GM19043 (cell line): ENCODE measurements at regions not wholly inside any gene's neighbourhood (a gene's known extent, or its start where the extent isn't known, plus 50 kb on each side); places are given as distances from the start of the nearest gene placed in this dataset.
"Not testable (repeated sequence)": the region's sequence is repeated elsewhere in the genome, so short reads cannot be mapped to it uniquely, and the experiment has no call there.

Experiments
- ATAC-seq: cut with Tn5 transposase; IDR thresholded peaks from one replicate; pipeline ENCODE4 v1.9.1; 2021; ENCODE audit warnings: low read depth; ENCODE audit not compliant: unreplicated experiment

DNA sequence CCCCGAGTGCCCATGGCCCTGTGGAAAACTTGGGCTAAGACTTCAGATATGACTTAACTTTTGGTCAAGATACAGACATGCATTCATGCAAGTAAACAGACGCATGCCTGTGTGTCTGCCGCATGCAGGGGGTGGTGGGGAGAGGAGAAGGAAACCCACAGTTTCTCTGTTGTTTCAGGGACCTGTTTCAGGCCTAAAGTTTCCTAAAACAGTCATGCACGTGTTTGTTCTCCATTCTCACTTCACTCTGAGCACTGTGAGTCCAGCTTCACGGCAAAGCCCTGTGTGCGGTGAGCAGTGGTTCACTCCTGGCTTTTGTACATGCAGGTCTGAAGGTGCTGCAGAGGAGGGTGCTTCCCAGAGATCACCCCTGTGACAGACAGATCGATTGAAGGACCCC lies 158.7 kb downstream of the FOXL1 start:
- ATAC-seq, result no peak

DNA sequence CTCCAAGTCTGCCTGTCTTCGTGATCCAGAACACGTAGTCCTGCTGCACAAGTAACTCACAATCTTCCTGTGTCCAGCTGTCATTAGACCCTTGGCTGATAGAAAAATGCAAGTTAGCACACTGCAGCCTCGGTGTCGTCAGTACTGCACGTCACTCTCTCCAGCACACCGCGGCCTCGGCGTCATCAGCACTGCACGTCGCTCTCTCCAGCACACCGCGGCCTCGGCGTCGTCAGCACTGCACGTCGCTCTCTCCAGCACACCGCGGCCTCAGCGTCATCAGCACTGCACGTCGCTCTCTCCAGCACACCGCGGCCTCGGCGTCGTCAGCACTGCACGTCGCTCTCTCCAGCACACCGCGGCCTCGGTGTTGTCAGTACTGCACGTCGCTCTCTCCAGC lies 160.0 kb downstream of the FOXL1 start:
- ATAC-seq, result not testable (repeated sequence)

DNA sequence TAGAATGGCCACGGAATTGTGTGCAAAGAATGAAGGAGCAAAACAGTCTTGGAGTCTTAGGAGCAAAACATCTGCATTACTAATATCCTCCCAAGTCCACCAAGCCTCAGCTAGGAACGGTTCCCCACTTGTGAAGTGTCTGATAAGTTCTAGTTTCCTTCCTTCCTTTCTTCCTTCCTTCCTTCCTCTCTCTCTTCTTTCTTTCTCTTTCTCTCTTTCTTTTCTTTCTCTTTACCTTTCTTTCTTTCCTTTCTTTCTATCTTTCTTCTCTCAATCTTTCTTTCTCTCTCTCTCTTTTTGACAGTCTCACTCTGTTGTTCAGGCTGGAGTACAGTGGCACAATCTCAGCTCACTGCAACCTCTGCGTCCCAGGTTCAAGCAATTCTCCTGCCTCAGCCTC lies 160.8 kb downstream of the FOXL1 start:
- ATAC-seq, result no peak

DNA sequence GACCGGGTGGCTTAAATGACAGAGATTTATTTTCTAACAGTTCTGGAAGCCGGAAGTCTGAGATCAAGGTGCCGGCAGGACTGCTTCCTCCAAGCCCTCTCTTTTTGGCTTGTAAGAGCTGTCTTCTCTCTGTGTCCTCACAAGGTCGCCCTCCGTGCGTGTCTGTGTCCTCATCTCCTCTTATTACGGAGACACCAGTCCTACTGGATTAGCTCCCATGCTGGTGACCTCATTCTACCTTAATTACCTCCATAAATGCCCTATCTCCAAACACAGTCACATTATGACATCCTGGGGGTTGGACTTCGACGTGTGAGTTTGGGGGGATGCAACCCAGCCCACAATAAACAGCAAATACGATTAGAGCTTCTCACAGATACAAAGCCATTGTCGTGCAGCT lies 161.5 kb downstream of the FOXL1 start:
- no peak for ATAC-seq

DNA sequence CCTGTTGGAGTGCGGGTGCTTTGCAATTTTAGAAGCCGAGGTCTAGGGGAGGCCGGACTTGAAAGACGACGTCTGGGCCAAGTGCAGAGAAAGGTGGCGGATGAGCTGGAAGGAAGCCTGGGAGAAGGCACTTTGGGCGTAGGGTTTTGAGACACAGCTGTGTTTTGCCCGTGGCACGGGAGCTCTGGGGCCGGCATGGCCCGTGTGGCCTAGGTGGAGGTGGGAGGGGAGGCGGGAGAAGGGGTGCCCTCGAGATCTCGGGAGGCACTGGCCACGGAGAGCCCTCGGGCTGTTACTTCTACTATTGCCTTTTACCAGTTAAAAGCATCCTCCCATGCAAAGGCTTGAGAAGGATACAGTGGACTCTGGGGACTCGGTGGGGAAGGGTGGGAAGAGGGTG lies 161.9 kb downstream of the FOXL1 start:
- ATAC-seq, result no peak

DNA sequence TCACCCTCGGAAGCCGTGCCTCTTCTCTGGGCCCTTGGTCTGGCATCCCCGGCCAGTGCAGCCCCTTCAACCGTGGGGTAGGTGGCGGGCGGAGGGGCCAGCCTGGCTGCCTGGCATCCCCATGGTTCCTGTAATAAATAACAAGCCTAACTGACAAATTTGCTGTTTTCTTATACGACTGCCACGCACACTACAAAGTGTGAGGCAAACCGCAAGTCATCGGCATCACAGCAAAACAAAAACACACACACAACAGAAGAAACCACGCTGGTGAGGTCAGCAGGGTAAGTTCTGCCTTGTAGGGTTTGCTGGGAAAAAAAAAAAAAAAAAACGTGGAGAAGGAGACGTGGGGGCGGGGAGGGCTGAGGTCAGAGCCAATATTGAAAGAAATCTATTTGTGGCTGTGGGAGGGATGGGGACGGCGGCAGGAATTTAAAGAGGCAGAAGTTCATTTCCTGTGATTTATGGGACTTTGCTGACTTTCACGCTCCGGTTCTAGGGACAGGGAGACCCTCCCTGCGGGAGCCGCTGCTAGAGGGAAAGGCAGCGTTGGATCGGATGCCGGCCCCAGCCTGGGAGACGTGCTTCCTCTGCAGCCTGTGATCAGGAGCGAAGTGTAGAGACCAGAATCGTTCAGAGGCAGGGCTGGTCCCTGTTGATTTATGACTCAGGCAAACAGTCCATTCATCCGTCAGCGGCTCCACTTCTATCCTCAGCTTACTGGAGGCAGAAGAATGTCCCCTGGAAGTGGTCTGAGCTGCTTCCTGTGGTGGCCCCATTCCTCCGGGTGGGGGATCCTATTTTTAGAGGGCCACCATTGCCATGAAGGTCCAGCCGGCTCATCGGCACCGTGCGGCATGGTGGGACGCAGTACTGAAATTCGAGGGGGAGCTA lies 162.8 kb downstream of the FOXL1 start:
- no peak for ATAC-seq

DNA sequence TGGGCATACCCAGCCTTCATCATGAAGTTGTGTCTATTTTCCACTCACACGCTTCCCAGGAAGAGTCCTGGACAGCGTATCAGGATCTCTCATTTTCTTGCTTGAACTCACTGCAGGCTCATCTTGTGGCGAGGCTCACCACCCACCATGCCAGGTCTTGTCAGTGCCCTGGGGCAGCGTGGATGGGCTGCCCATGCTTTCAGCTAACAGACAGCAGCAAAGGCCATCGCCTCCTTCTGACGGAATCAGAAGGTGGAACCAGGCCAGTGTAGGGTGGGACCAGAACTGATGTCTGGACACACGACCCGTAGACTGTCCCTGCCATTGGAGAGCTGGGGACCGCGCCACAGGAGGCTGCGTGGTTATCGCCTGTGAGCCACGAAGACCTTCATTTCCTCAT lies 169.4 kb downstream of the FOXL1 start:
- no peak for ATAC-seq

DNA sequence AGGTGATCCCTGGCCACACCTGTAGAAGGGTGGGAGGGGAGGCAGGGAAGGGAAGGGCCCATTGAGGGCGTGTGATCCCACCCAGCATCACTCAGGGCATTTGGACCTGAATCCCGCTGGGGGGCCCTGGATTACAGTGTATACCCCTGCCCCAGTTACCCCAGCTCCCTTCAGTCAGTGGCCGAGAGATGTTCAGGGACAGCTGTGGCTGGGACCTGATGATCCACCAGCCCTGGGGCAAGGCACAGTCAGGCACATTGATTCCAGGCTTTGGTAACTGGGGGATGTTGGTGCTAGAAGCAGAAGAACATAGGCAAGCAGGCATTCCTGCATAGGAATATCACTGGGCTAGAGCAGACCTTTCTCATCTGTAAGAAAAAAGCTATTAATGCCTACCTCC lies 170.3 kb downstream of the FOXL1 start:
- ATAC-seq, result no peak

DNA sequence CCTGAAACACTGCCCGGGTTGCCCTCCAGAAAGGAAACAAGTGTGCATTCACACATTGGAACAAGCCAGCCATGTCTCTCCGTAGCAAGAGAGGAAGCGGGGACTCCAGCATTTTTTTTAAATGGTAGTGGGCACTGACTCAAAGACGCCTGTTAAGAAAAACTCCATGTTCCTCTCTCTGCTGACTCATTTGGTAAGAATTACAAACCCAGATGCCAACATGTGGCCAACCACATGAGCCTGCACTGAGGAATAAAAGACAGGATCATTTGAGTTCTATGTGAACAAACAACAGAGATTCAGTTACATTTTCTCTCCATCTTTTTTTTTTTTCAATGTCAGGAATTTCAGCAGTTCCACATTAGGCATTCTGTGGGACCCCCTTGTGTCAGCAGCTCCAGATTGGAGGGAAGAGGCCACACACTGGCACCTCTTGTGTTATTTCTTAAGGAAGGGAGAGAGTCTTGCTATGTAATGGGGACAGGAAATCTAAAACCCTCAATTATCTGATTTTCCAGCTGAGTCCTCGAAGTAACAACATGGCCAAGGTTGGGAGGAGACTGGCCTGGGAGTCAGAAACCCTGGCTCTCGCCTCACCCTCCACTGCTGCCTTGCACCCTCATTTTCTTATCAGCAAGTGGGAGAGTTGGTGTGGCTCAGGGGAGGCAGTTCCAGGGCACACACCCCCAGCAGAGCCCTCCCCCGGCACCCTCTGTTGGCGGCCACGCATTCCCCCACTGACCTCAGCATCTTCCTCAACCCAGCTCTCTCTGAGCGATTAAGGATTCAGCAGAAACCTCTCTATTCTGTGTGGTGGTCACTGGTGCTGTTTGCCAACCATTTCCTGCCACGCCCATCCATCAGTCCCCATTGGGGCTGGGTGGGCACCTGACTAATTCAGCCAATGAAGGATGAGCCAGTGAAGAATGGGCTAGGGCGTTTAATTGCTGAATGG lies 173.0 kb downstream of the FOXL1 start:
- ATAC-seq, result no peak

DNA sequence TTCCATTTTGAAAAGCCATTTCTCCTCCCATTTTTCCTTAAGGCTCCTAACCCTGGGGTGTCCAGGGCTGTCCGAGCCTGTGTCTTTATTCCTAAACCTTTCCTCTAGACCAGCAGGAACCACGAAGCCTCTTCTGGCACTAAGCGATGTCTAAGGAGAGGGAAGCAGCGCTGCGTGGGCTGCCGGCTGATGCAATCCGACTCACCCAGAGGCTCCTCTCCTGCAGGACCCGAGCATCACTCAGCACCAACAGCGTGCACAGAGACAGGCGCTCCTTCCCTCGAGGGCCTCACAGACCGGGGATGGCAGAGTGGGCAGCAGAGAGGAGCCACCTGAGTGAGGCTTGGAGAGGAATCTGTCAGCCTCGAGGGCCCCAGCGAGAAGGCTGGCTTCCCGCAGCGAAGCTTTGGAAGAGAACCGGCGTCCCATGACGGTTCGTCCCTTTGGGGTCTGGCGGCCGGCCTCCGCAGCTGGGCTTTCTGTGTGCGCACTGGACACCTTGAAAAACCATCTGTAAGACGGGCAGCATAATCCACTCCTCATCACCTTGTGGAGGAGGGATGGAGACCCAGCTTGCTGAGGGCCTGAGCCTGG lies 174.3 kb downstream of the FOXL1 start:
- no peak for ATAC-seq

DNA sequence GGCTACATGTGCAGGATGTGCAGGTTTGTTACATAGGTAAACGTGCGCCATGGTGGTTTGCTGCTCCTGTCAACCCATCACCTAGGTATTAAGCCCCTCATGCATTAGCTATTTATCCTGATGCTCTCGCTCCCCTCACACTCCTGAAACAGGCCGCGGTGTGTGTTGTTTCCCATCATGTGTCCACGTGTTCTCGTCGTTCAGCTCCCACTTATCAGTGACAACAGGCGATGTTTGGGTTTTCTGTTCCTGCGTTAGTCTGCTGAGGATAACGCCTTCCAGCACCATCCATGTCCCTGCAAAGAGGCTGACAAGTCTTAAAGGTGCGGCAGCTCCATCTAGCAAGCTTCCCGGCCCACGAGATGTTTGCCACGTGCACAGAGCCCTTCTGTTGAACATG lies 175.1 kb downstream of the FOXL1 start:
- ATAC-seq, result no peak

DNA sequence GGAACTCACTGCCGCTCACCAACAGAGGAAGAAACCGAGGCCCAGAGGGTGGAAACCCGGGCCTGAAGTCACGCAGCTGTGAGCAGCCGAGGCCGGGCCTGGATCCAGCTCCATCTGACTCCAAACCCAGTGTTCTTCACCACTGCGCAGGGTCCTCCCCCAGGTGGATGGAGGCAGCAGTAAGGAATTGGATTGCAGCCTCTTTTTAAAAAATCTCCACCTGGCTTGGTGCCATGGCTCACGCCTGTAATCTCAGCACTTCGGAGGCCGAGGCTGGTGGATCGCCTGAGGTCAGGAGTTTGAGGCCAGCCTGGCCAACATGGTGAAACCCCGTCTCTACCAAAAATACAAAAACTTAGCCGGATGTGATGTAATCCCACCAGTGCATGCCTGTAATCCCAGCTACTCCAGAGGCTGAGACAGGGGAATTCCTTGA lies 177.2 kb downstream of the FOXL1 start:
- ATAC-seq, result no peak

DNA sequence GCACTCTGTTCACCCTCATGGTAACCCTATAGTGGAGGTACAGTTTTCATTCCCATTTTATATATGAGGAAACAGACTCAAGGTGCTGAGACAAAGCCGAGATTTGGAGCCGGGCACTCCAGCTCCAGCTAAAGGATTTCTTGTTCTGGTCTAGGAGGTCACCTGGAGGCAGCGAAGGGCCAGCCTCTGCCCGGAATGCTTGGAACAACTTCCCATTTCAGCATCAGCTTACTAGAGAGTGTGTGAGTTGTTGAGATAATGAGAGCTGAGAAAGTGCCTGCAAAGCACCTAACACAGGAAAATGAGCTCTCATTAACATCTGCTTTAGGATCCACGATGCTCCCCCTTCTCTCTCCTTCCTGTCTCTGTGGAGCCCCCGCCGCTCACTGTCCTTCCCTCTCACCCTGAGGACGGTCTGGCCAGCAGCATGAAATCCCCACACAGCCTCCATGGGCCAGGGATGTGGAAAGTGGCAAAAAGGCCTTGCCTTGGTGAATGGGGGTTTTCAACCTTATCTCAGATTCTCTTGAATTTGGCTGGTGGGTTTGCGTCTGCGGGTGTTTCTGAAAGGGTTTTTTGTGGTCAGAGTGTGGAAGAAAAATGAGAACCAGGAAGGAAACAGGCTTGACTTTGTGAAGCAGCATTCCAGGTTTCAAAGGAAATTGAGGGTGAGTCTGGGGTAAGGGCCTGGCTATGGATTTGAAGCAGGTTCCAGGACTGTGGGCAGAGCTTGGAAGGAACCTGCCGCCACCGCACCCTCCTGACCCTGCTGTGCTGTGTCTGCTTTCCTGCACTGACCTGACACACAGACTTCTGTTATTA lies 178.7 kb downstream of the FOXL1 start:
- no peak for ATAC-seq

DNA sequence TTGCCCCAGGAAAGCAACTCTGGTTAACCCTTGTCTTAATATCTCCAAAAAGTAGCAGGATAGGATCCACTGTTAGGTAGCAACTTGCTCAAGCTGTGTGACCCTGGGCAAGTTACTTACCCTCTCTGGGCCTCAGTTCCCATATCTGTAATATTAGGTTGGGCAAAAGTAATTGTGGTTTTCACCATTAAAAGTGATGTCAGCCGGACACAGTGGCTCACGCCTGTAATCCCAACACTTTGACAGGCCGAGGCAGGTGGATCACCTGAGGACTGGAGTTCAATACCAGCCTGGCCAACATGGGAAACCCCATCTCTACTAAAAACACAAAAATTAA lies 179.3 kb downstream of the FOXL1 start:
- no peak for ATAC-seq

DNA sequence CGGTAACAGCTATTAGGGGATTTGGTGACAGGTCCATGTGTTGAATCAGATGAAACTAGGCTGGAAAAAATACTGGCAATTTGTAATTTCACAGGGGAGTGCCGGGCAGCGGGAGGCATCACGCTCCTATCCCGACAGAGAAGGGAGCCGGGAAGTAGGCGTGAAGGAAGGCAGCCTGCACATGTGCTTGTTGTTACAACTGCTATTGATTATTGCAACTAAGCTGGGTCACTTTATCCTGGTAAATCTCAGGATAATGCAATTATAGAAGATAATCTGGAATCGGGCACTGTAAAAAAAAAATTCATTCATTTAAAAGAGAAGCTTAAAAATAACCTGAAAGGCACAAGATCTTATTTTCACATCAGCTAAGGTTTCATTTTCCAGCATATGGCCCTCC lies 180.6 kb downstream of the FOXL1 start:
- ATAC-seq, result no peak

DNA sequence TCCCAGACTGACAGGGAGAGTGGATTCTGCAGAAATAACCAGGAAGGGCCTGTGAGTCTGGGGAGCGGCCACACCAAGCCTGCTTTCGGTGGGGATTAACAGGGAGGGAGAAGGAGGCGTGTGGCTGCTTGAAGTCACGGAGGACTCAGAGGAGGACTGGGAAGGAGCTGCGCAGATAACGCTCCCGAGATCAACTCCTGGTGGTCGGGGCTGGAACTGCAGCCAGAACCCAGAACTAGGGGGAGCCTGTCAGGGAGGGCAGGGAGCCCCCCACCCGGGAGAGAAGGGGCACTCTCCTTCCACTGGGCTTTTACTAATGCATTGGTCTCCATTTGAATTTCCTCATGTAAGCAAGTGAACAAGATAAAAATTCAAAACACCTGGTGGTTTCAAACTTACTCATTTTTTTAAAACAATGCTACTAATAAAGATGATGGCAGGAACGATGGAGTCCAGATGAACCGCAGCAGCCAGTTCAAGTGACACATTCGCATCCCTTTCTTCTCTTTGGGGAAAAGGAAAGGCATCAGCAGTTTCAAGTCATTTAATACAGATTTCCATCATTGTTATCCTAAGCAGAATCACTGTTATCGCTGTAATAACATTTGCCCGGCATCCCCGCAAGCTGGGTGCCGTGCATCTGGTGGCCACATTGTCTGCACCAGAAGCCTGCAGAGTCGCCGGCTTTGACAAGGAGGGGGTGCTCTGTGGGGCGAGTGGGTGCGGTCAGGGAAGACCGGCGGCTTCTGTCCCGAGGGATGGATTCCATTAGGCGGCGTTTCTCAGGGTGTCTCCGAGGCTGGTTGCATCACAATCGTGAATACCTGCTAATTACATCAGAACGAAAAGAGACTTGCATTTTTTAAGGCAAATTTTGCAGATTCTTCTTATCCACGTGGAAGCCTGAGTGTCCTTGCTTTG lies 183.0 kb downstream of the FOXL1 start:
- no peak for ATAC-seq

DNA sequence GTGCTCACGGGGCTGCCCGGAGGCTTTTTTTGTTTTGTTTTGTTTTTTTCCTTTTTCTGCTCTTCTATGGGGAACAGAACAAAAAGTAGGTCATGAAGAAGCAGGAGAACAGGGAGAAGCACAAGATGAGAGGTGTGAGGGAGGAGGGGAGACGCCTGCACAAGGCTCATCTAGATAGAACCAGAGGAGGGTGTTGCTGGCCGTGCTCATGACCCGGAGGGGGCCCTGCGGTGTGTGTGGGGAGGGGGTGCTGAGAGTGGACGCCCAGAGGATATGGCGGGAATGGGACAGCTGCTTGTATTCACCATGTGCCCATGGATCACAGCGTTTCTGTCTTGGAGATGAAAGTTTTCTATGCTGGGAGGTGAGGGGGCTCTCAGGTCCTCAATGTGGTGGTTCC lies 183.7 kb downstream of the FOXL1 start:
- no peak for ATAC-seq

DNA sequence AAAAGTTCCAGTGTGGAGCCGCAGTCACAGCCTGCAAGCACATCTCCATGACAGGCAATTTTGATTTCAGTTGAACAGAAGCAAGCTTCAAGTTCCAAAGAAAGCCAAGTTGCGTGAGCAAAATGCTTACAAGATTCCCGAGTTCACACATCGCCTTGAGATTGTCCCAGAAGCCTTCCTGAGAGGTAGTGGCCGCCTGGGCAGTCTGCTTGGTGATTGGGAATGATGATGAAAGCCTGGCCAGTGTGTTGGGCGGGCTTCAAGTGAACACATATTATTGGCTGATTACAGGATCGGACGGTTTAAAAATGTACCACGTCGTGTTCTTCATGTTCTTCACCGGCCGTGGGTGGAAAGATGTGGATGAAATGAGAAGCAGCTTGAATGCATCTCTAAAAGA lies 185.5 kb downstream of the FOXL1 start:
- no peak for ATAC-seq

DNA sequence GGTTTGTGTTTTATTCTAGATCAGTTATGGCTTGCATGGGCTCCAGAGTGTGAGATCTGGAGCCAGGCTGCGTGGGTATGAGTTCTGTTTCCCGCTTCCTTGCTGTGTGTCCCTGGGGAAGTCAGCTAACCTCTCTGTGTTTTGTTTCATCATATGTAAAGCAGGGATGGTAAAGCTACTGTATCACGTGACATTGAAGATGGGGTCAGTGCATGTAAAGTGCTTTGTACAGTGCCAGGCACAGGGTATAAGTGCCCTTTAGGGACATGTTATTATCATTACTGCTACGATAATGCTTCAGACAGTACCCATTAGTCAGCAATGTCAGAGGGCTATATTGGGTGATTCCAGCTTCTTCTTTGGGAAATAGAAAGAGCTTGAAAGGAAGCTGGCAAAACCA lies 186.2 kb downstream of the FOXL1 start:
- no peak for ATAC-seq
